ENCODE measurements at regions not wholly inside any gene's neighbourhood (a gene's known extent, or its start where the extent isn't known, plus 50 kb on each side); places are given as distances from the start of the nearest gene placed in this dataset.

- TF ChIP-seq CTCF (IDR thresholded peaks at IDR 0.05) = no peak
- TF ChIP-seq POLR2A (IDR thresholded peaks at IDR 0.05) = no peak
- TF ChIP-seq EP300 (IDR thresholded peaks at IDR 0.05) = no peak
Measured at GRCh38 chr2:123434546-123435395, 590.3 kb upstream of the CNTNAP5 start.

All from ovary (tissue), 3 donors.